CD4-positive, alpha-beta memory T cell (primary cell): ENCODE measurements at regions not wholly inside any gene's neighbourhood (a gene's known extent, or its start where the extent isn't known, plus 50 kb on each side); places are given as distances from the start of the nearest gene placed in this dataset.

Source experiments
- CTCF ChIA-PET: fragments of 350-600 bp; sonication (Branson Sonifier 250); formaldehyde crosslinking; loops from one replicate; lab custom pipeline; 2021; ENCODE audit warnings: inconsistent platforms; ENCODE audit not compliant: partially characterized antibody; lab: Charles Lee
- POLR2A ChIA-PET: fragments of 350-600 bp; sonication (Branson Sonifier 250); formaldehyde crosslinking; loops from one replicate; lab custom pipeline; 2021; ENCODE audit not compliant: partially characterized antibody; lab: Charles Lee
- DNase-seq, 5 donors: peaks; one replicate each; pipeline versions ENCODE4 v3.0.0 to v3.0.0-alpha.2; 2020 to 2022; ENCODE audit warnings: mixed read lengths in 1 of 5
- H3K27ac ChIP-seq: one replicate; pipeline ENCODE4 v1.7.0; 2013; ENCODE audit warnings: low read depth, low read length
- H3K27me3 ChIP-seq: 2 replicates; pipeline ENCODE4 v1.7.0; 2013; ENCODE audit warnings: mild to moderate bottlenecking, low read length, moderate library complexity; ENCODE audit not compliant: insufficient read depth
- H3K36me3 ChIP-seq: 2 replicates; pipeline ENCODE4 v1.7.0; 2013; ENCODE audit warnings: mild to moderate bottlenecking, low read length, moderate library complexity; ENCODE audit not compliant: insufficient read depth
- H3K4me1 ChIP-seq: 2 replicates; pipeline ENCODE4 v1.7.0; 2013; ENCODE audit warnings: mild to moderate bottlenecking, low read length, moderate library complexity; ENCODE audit not compliant: insufficient read depth
- H3K4me3 ChIP-seq, 2 donors: one replicate each; pipeline ENCODE4 v1.7.0; 2013; ENCODE audit warnings: low read length in 2 of 2, mild to moderate bottlenecking in 1 of 2
- H3K9me3 ChIP-seq, 2 donors: one replicate each; pipeline ENCODE4 v1.7.0; 2013; ENCODE audit warnings: low read length in 2 of 2, control low read depth in 1 of 2; ENCODE audit not compliant: control insufficient read depth in 1 of 2
- H3K27ac Mint-ChIP-seq, 7 donors: one replicate each; pipeline ENCODE4 v1.8.0; 2020 to 2021; ENCODE audit warnings: mixed read lengths in 7 of 7, mild to moderate bottlenecking in 6 of 7, inconsistent platforms in 3 of 7, moderate library complexity in 3 of 7
- H3K27me3 Mint-ChIP-seq, 2 donors: one replicate each; pipeline ENCODE4 v1.8.0; 2020 to 2021; ENCODE audit warnings: mixed read lengths in 2 of 2
- H3K36me3 Mint-ChIP-seq, 2 donors: one replicate each; pipeline ENCODE4 v1.8.0; 2020 to 2021; ENCODE audit warnings: mixed read lengths in 2 of 2, inconsistent platforms in 1 of 2, mild to moderate bottlenecking in 1 of 2
- H3K4me1 Mint-ChIP-seq, 4 donors: one replicate each; pipeline ENCODE4 v1.8.0; 2020 to 2021; ENCODE audit warnings: mixed read lengths in 4 of 4, mild to moderate bottlenecking in 1 of 4
- H3K4me3 Mint-ChIP-seq, 8 donors: one replicate each; pipeline ENCODE4 v1.8.0; 2020 to 2021; ENCODE audit warnings: mixed read lengths in 8 of 8, mild to moderate bottlenecking in 7 of 8, moderate library complexity in 6 of 8, inconsistent platforms in 3 of 8
- H3K9me3 Mint-ChIP-seq, 8 donors: one replicate each; pipeline ENCODE4 v1.8.0; 2020 to 2021; ENCODE audit warnings: mixed read lengths in 8 of 8, mild to moderate bottlenecking in 5 of 8, inconsistent platforms in 3 of 8, moderate library complexity in 1 of 8
- intact Hi-C: fragments of 100-400 bp; cut with micrococcal nuclease; formaldehyde crosslinking; loops from one replicate; pipeline ENCODE4 v1.15.1; 2023

DNA sequence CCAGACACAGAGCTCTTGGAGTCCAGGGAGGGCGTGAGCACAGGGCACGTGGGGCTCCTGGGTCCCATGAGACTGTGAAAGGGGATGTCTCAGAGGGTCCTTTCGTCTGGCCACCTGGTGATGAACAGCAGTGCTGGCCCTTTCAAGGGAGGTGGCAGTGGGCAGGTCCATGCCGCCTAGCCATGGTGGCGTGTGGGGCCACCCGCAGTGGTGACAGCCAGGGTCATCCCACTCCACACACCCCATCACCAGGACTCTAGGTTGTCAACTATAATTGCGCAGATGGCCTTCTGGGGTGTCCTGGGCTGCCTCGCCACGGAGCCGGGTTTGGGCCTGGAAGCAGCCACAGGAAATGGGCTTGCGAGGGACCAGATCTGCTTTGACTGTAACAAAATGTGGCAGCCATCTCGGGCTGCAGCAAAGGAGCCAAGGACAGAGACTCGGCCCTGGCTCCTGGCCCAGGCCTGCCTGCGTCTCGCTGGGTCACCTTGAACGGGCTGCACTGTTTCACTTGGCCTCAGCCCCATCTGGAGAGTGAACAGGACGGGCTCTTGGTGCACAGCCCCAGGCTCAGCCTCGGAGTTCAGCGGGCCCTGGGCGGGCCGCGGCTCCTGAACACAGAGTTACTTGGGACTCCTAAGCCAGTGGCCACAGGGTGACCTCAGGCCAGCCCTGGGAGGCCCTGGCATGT, 1350.5 kb downstream of the BRD1 start:
- no peaks in the 10 kb centered on the region for H3K27me3 ChIP-seq
- no peaks in the 10 kb centered on the region for H3K36me3 ChIP-seq
- no peak overlapping the region for H3K4me3 ChIP-seq
- peaks cover 7 to 12% of the 10 kb centered on the region in 2 donors for H3K27me3 Mint-ChIP-seq
- no peak overlapping the region for H3K27ac ChIP-seq
- no peaks in the 10 kb centered on the region for H3K36me3 Mint-ChIP-seq
- intact Hi-C loops: no loop called here
- peaks cover 0 to 3% (median 0%) of the 10 kb centered on the region in 8 donors for H3K9me3 Mint-ChIP-seq
- no peak for DNase-seq
- no peak overlapping the region for H3K27ac Mint-ChIP-seq
- ChIA-PET POLR2A (no interaction called here), CTCF (no interaction called here)
- no peaks in the 10 kb centered on the region for H3K9me3 ChIP-seq
- no peak overlapping the region for H3K4me3 Mint-ChIP-seq
- no peaks in the 10 kb centered on the region for H3K4me1 ChIP-seq
- no peaks in the 10 kb centered on the region for H3K4me1 Mint-ChIP-seq

GRCh38 chr22:48476577-48476976, 1351.1 kb downstream of the BRD1 start:
- intact Hi-C loops: no loop called here
- Histone ChIP-seq H3K4me1 (no peaks in the 10 kb centered on the region), H3K9me3 (no peaks in the 10 kb centered on the region), H3K4me3 (no peak overlapping the region), H3K27ac (no peak overlapping the region), H3K36me3 (no peaks in the 10 kb centered on the region), H3K27me3 (no peaks in the 10 kb centered on the region)
- H3K4me1 Mint-ChIP-seq: no peaks in the 10 kb centered on the region
- H3K4me3 Mint-ChIP-seq: no peak overlapping the region
- CTCF ChIA-PET: no interaction called here
- no peaks in the 10 kb centered on the region for H3K36me3 Mint-ChIP-seq
- POLR2A ChIA-PET: no interaction called here
- DNase-seq: no peak
- no peak overlapping the region for H3K27ac Mint-ChIP-seq
- H3K27me3 Mint-ChIP-seq: peaks cover 7 to 12% of the 10 kb centered on the region in 2 donors
- peaks cover 0 to 3% (median 0%) of the 10 kb centered on the region in 8 donors for H3K9me3 Mint-ChIP-seq

DNA sequence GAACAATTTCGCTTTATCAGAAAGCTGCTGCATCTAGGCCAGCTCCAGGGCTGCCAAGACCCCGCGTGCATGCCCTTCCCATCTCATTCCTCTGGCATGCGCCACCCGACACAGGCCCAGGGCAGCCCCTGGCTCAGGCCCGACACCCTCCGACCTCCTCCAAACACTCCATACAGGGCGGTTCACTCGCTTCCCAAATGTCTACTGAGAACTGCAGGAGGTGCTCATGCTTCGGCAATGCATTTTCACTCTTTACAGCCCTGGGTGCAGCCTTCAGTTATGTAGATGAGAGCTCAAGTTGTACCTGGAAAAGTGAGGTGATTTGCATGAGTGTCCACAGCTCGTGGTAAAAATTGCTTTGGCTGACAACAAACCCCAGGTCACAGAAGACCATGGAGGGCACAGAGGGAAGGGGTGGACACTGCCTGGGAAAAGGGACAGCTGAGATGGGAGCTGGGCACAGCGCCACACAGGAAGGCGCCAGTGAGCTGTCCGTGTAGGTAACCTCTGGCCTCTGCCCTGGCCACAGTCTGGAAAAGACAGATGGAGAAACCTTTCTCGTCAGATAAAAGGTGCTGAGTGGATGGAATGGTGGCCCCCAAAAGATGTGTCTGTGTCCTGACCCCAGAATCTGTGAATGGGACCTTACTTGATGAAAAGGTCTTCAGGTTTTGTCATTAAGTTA, 1351.9 kb downstream of the BRD1 start:
- no peaks in the 10 kb centered on the region for H3K36me3 Mint-ChIP-seq
- H3K9me3 ChIP-seq: no peaks in the 10 kb centered on the region
- no peaks in the 10 kb centered on the region for H3K27me3 ChIP-seq
- H3K27me3 Mint-ChIP-seq: peaks cover 7 to 12% of the 10 kb centered on the region in 2 donors
- H3K4me1 Mint-ChIP-seq: no peaks in the 10 kb centered on the region
- no peak overlapping the region for H3K27ac ChIP-seq
- no peaks in the 10 kb centered on the region for H3K4me1 ChIP-seq
- no peak overlapping the region for H3K27ac Mint-ChIP-seq
- no peaks in the 10 kb centered on the region for H3K36me3 ChIP-seq
- H3K4me3 Mint-ChIP-seq: no peak overlapping the region
- DNase-seq: no peak
- intact Hi-C loops: no loop called here
- peaks cover 0 to 3% (median 0%) of the 10 kb centered on the region in 8 donors for H3K9me3 Mint-ChIP-seq
- H3K4me3 ChIP-seq: no peak overlapping the region
- CTCF ChIA-PET: no interaction called here
- POLR2A ChIA-PET: no interaction called here

DNA sequence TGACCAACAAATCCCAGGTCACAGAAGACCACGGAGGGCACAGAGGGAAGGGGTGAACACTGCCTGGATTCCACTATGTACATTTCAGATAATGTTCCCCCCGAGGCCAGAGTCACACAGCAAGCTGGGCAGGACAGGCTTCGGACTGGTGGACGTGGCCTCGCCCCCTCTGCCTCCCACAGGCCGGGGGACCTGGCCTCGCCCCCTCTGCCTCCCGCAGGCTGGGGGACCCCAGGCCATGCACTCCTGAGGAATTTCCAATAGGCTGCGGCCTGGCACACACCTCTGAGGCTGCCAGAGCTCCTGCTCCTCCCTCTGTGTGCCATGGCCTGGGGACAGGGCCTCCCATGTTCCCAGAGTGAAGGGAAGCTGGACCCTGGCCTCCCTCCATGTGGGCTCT, 1352.8 kb downstream of the BRD1 start:
- Mint-ChIP-seq H3K36me3 (no peaks in the 10 kb centered on the region), H3K4me1 (no peaks in the 10 kb centered on the region), H3K27ac (no peak overlapping the region), H3K4me3 (no peak overlapping the region), H3K27me3 (peaks cover 7 to 12% of the 10 kb centered on the region in 2 donors), H3K9me3 (peaks cover 0 to 5% (median 0%) of the 10 kb centered on the region in 8 donors)
- Histone ChIP-seq H3K4me3 (no peak overlapping the region), H3K9me3 (no peaks in the 10 kb centered on the region), H3K27me3 (no peaks in the 10 kb centered on the region), H3K36me3 (no peaks in the 10 kb centered on the region), H3K4me1 (no peaks in the 10 kb centered on the region), H3K27ac (no peak overlapping the region)
- POLR2A ChIA-PET: no interaction called here
- no peak for DNase-seq
- CTCF ChIA-PET: no interaction called here
- intact Hi-C loops: no loop called here

- no peaks in the 10 kb centered on the region for H3K27me3 ChIP-seq
- no peaks in the 10 kb centered on the region for H3K36me3 Mint-ChIP-seq
- no peak overlapping the region for H3K4me3 Mint-ChIP-seq
- intact Hi-C loops: no loop called here
- no peak for DNase-seq
- H3K4me1 ChIP-seq: no peaks in the 10 kb centered on the region
- H3K36me3 ChIP-seq: no peaks in the 10 kb centered on the region
- CTCF ChIA-PET: no interaction called here
- no peak overlapping the region for H3K4me3 ChIP-seq
- H3K27me3 Mint-ChIP-seq: peaks cover 7 to 12% of the 10 kb centered on the region in 2 donors
- H3K4me1 Mint-ChIP-seq: no peaks in the 10 kb centered on the region
- no peak overlapping the region for H3K27ac ChIP-seq
- no peaks in the 10 kb centered on the region for H3K9me3 ChIP-seq
- no peak overlapping the region for H3K27ac Mint-ChIP-seq
- H3K9me3 Mint-ChIP-seq: peaks cover 0 to 7% (median 0%) of the 10 kb centered on the region in 8 donors
- POLR2A ChIA-PET: no interaction called here
These were observed 1354.5 kb downstream of the BRD1 start for GRCh38 chr22:48473202-48473601.

- H3K36me3 ChIP-seq: no peaks in the 10 kb centered on the region
- no peak overlapping the region for H3K27ac ChIP-seq
- POLR2A ChIA-PET: no interaction called here
- Mint-ChIP-seq H3K27ac (no peak overlapping the region), H3K4me1 (no peaks in the 10 kb centered on the region), H3K27me3 (peaks cover 0 to 4% of the 10 kb centered on the region in 2 donors), H3K4me3 (no peak overlapping the region), H3K9me3 (peaks cover 0 to 2% (median 0%) of the 10 kb centered on the region in 8 donors), H3K36me3 (no peaks in the 10 kb centered on the region)
- no peaks in the 10 kb centered on the region for H3K4me1 ChIP-seq
- H3K27me3 ChIP-seq: no peaks in the 10 kb centered on the region
- H3K9me3 ChIP-seq: no peaks in the 10 kb centered on the region
- intact Hi-C loops: no loop called here
- CTCF ChIA-PET: no interaction called here
- no peak overlapping the region for H3K4me3 ChIP-seq
- DNase-seq: no peak
These were observed 1363.4 kb downstream of the BRD1 start for GRCh38 chr22:48464246-48464645.

- H3K4me1 ChIP-seq: no peaks in the 10 kb centered on the region
- Mint-ChIP-seq H3K27ac (no peak overlapping the region), H3K4me1 (no peaks in the 10 kb centered on the region), H3K9me3 (peaks cover 0 to 2% (median 0%) of the 10 kb centered on the region in 8 donors), H3K36me3 (no peaks in the 10 kb centered on the region), H3K4me3 (no peak overlapping the region), H3K27me3 (peaks cover 2 to 10% of the 10 kb centered on the region in 2 donors)
- POLR2A ChIA-PET: no interaction called here
- no peaks in the 10 kb centered on the region for H3K36me3 ChIP-seq
- H3K9me3 ChIP-seq: no peaks in the 10 kb centered on the region
- H3K27ac ChIP-seq: no peak overlapping the region
- CTCF ChIA-PET: no interaction called here
- no peak for DNase-seq
- no peaks in the 10 kb centered on the region for H3K27me3 ChIP-seq
- H3K4me3 ChIP-seq: no peak overlapping the region
- intact Hi-C loops: no loop called here
These were observed 1367.5 kb downstream of the BRD1 start for GRCh38 chr22:48459859-48460823.
